ENCODE measurements at regions not wholly inside any gene's neighbourhood (a gene's known extent, or its start where the extent isn't known, plus 50 kb on each side); places are given as distances from the start of the nearest gene placed in this dataset.

DNA sequence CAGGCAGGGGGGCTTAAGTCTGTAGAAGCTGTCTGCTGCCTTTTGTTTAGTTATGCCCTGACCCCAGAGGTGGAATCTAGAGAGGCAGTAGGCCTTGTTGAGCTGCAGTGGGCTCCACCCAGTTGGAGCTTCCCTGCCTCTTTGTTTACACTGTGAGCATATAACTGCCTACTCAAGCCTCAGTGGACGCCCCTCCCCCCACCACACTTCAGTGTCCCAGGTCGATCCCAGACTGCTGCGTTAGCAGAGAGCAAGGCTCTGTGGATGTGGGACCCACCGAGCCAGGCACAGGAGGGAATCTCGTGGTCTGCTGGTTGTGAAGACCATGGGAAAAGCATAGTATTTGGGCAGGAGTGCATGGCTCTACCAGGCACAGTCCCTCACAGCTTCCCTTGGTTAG is 446.8 kb upstream of the RARB start:
- TF ChIP-seq, protein P1, sequence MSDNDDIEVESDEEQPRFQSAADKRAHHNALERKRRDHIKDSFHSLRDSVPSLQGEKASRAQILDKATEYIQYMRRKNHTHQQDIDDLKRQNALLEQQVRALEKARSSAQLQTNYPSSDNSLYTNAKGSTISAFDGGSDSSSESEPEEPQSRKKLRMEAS (IDR thresholded peaks at IDR 0.05; ENCODE audit: insufficient read depth, insufficient read length) = no peak
- TF ChIP-seq, protein P2, sequence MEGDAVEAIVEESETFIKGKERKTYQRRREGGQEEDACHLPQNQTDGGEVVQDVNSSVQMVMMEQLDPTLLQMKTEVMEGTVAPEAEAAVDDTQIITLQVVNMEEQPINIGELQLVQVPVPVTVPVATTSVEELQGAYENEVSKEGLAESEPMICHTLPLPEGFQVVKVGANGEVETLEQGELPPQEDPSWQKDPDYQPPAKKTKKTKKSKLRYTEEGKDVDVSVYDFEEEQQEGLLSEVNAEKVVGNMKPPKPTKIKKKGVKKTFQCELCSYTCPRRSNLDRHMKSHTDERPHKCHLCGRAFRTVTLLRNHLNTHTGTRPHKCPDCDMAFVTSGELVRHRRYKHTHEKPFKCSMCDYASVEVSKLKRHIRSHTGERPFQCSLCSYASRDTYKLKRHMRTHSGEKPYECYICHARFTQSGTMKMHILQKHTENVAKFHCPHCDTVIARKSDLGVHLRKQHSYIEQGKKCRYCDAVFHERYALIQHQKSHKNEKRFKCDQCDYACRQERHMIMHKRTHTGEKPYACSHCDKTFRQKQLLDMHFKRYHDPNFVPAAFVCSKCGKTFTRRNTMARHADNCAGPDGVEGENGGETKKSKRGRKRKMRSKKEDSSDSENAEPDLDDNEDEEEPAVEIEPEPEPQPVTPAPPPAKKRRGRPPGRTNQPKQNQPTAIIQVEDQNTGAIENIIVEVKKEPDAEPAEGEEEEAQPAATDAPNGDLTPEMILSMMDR (IDR thresholded peaks at IDR 0.05; ENCODE audit: extremely low read depth in 1 of 2, insufficient read depth in 1 of 2, low read depth in 1 of 2, low read length in 2 of 2) = no peak

Measured in endothelial cell of umbilical vein (primary cell).